IMR-90 (cell line): ENCODE measurements at regions not wholly inside any gene's neighbourhood (a gene's known extent, or its start where the extent isn't known, plus 50 kb on each side); places are given as distances from the start of the nearest gene placed in this dataset.

ENCODE experiments used
- ATAC-seq: fragments of 200-7000 bp; cut with Tn5 transposase; 2 replicates; pipeline ENCODE4 v1.9.1; 2020; ENCODE audit warnings: low read depth, mild to moderate bottlenecking, moderate library complexity
- BruUV-seq: library from RNA; stranded (reverse); fragments of 400-500 nt; replicated peaks from 2 replicates; lab custom pipeline; 2021; lab: Mats Ljungman, UMichigan
- CTCF ChIA-PET: fragments of 300-600 bp; formaldehyde crosslinking; extraction: SDS; loops from one replicate; lab custom pipeline; 2021; ENCODE audit warnings: antibody characterized with exemption; lab: Yijun Ruan, JAX
- POLR2A ChIA-PET: fragments of 300-600 bp; sonication (Branson Sonifier 250); formaldehyde crosslinking; loops from one replicate; lab custom pipeline; 2022; ENCODE audit warnings: antibody characterized with exemption; ENCODE audit not compliant: unreplicated experiment; lab: Charles Lee
- DNase-seq: peaks from one replicate; pipeline ENCODE4 v3.0.0; 2013
- H2AFZ ChIP-seq: replicated peaks from 2 replicates; pipeline ENCODE3; 2013; ENCODE audit warnings: low read length, mild to moderate bottlenecking; ENCODE audit not compliant: poor library complexity
- H2AK5ac ChIP-seq: 2 replicates; pipeline ENCODE4 v1.6.1; 2013; ENCODE audit warnings: low read depth, low read length, inconsistent platforms
- H2AK9ac ChIP-seq: replicated peaks from 2 replicates; pipeline ENCODE3; 2013; ENCODE audit warnings: mild to moderate bottlenecking, low read depth, low read length, moderate library complexity; ENCODE audit not compliant: poor library complexity
- H2BK120ac ChIP-seq: 2 replicates; pipeline ENCODE4 v1.6.1; 2013; ENCODE audit warnings: low read depth, low read length, inconsistent platforms
- H2BK15ac ChIP-seq: 3 replicates; pipeline ENCODE4 v1.6.1; 2013; ENCODE audit warnings: low read depth, low read length, inconsistent platforms
- H2BK20ac ChIP-seq: 2 replicates; pipeline ENCODE4 v1.6.1; 2013; ENCODE audit warnings: low read depth, mild to moderate bottlenecking, inconsistent platforms, low read length, moderate library complexity
- H2BK5ac ChIP-seq: 2 replicates; pipeline ENCODE4 v1.6.1; 2013; ENCODE audit warnings: mild to moderate bottlenecking, low read depth, low read length, inconsistent platforms; ENCODE audit not compliant: poor library complexity, severe bottlenecking
- H3K14ac ChIP-seq: replicated peaks from 2 replicates; pipeline ENCODE4 v1.6.1; 2013; ENCODE audit warnings: low read depth, low read length, inconsistent platforms
- H3K18ac ChIP-seq: 2 replicates; pipeline ENCODE4 v1.6.1; 2013; ENCODE audit warnings: low read depth, low read length, control low read depth
- H3K23ac ChIP-seq: 2 replicates; pipeline ENCODE4 v1.6.1; 2013; ENCODE audit warnings: low read depth, low read length, inconsistent platforms
- H3K27ac ChIP-seq: 2 replicates; pipeline ENCODE4 v1.5.1; 2013; ENCODE audit warnings: mild to moderate bottlenecking, control low read depth, low read length; ENCODE audit not compliant: insufficient read depth
- H3K27me3 ChIP-seq: 2 replicates; pipeline ENCODE4 v1.6.1; 2013; ENCODE audit warnings: low read length; ENCODE audit not compliant: control insufficient read depth, insufficient read depth
- H3K36me3 ChIP-seq: 2 replicates; pipeline ENCODE4 v1.6.1; 2013; ENCODE audit warnings: low read length, mixed read lengths; ENCODE audit not compliant: control insufficient read depth, insufficient read depth
- H3K4ac ChIP-seq: 2 replicates; pipeline ENCODE4 v1.6.1; 2013; ENCODE audit warnings: low read depth, low read length, inconsistent platforms
- H3K4me1 ChIP-seq: 2 replicates; pipeline ENCODE4 v1.6.1; 2013; ENCODE audit warnings: low read length, mixed read lengths; ENCODE audit not compliant: control insufficient read depth, insufficient read depth
- H3K4me2 ChIP-seq: 2 replicates; pipeline ENCODE4 v1.6.1; 2013; ENCODE audit warnings: low read depth, mild to moderate bottlenecking, control low read depth, low read length, moderate library complexity
- H3K4me3 ChIP-seq: 2 replicates; pipeline ENCODE4 v1.5.1; 2013; ENCODE audit warnings: low read depth, mild to moderate bottlenecking, control low read depth, low read length, moderate library complexity; ENCODE audit not compliant: insufficient read depth
- H3K56ac ChIP-seq: 2 replicates; pipeline ENCODE4 v1.6.1; 2013; ENCODE audit warnings: low read length, inconsistent platforms; ENCODE audit not compliant: insufficient read depth; ENCODE audit errors: extremely low read depth
- H3K79me1 ChIP-seq, 2 experiments: 2 replicates each; pipeline ENCODE4 v1.6.1; 2013; ENCODE audit warnings: low read length in 2 of 2, inconsistent platforms in 1 of 2, low read depth in 1 of 2
- H3K9ac ChIP-seq: 2 replicates; pipeline ENCODE4 v1.6.1; 2013; ENCODE audit warnings: low read depth, low read length, control low read depth
- H3K9me1 ChIP-seq: 2 replicates; pipeline ENCODE4 v1.6.1; 2013; ENCODE audit warnings: low read length, inconsistent platforms; ENCODE audit not compliant: insufficient read depth
- H3K9me3 ChIP-seq: 2 replicates; pipeline ENCODE4 v1.6.1; 2013; ENCODE audit warnings: low read length; ENCODE audit not compliant: control insufficient read depth, insufficient read depth
- H4K20me1 ChIP-seq: 2 replicates; pipeline ENCODE4 v1.6.1; 2013; ENCODE audit warnings: low read length, inconsistent platforms; ENCODE audit not compliant: insufficient read depth
- H4K5ac ChIP-seq: 2 replicates; pipeline ENCODE4 v1.6.1; 2013; ENCODE audit warnings: mild to moderate bottlenecking, low read depth, low read length, control low read depth
- H4K8ac ChIP-seq, 2 experiments: 2 replicates each; pipeline ENCODE4 v1.6.1; 2013; ENCODE audit warnings: low read depth in 2 of 2, low read length in 2 of 2, control low read depth in 1 of 2, inconsistent platforms in 1 of 2
- H4K91ac ChIP-seq: 2 replicates; pipeline ENCODE4 v1.6.1; 2013; ENCODE audit warnings: low read depth, low read length, inconsistent platforms; ENCODE audit not compliant: insufficient read depth
- BHLHE40 ChIP-seq: fragments of 150-350 bp; IDR thresholded peaks from 2 replicates; pipeline ENCODE4 v1.6.1; 2016; ENCODE audit warnings: mild to moderate bottlenecking, low read depth, low read length
- CEBPB ChIP-seq: IDR thresholded peaks from 2 replicates; pipeline ENCODE4 v1.6.1; 2012; ENCODE audit warnings: low read depth, low read length, improper control_type of control experiment
- CHD1 ChIP-seq: IDR thresholded peaks from 2 replicates; pipeline ENCODE4 v1.6.1; 2012; ENCODE audit warnings: low read depth, low read length, improper control_type of control experiment
- FOS ChIP-seq: fragments of 150-350 bp; IDR thresholded peaks from 2 replicates; pipeline ENCODE4 v1.6.1; 2016; ENCODE audit warnings: low read depth, low read length
- MAFK ChIP-seq: IDR thresholded peaks from 2 replicates; pipeline ENCODE4 v1.6.1; 2012; ENCODE audit warnings: low read depth, low read length, improper control_type of control experiment
- MAZ ChIP-seq: IDR thresholded peaks from 2 replicates; pipeline ENCODE4 v1.6.1; 2012; ENCODE audit warnings: low read depth, mild to moderate bottlenecking, low read length, improper control_type of control experiment, moderate library complexity, borderline replicate concordance
- MXI1 ChIP-seq: IDR thresholded peaks from 2 replicates; pipeline ENCODE4 v1.6.1; 2012; ENCODE audit warnings: low read depth, mild to moderate bottlenecking, low read length, moderate library complexity, borderline replicate concordance
- NFE2L2 ChIP-seq: fragments of 150-350 bp; IDR thresholded peaks from 2 replicates; pipeline ENCODE4 v1.6.1; 2016; ENCODE audit warnings: low read depth, mild to moderate bottlenecking, low read length
- POLR2A ChIP-seq: IDR thresholded peaks from 2 replicates; pipeline ENCODE4 v1.6.1; 2012; ENCODE audit warnings: mild to moderate bottlenecking, low read depth, low read length
- RAD21 ChIP-seq: IDR thresholded peaks from 2 replicates; pipeline ENCODE4 v1.6.1; 2012; ENCODE audit warnings: low read length, improper control_type of control experiment
- RCOR1 ChIP-seq: IDR thresholded peaks from 2 replicates; pipeline ENCODE4 v1.6.1; 2012; ENCODE audit warnings: mild to moderate bottlenecking, low read length, improper control_type of control experiment; ENCODE audit not compliant: insufficient replicate concordance
- RFX5 ChIP-seq: IDR thresholded peaks from 2 replicates; pipeline ENCODE4 v1.8.0; 2012; ENCODE audit warnings: low read depth, mild to moderate bottlenecking, low read length, moderate library complexity
- SMC3 ChIP-seq: fragments of 150-350 bp; IDR thresholded peaks from 2 replicates; pipeline ENCODE4 v1.6.1; 2016; ENCODE audit warnings: low read depth, mild to moderate bottlenecking, antibody characterized with exemption, low read length, moderate library complexity
- WGBS, 2 experiments: methylation state at CpG; one replicate each; pipeline versions ENCODE4 v1.1.5 to v1.1.7; 2013; ENCODE audit warnings: missing lambda C conversion rate in 2 of 2; ENCODE audit not compliant: insufficient read length in 1 of 2; ENCODE audit errors: extremely low coverage in 2 of 2; 5-methylcytosine and 5-hydroxymethylcytosine counted together
- dilution Hi-C: fragments of 300-500 bp; cut with HindIII; formaldehyde crosslinking; loops from one replicate; pipeline ENCODE4 v1.14.3; 2018; ENCODE audit warnings: low sequenced_read_pairs; ENCODE audit not compliant: unreplicated experiment
- in situ Hi-C: fragments of 300-500 bp; cut with MboI; formaldehyde crosslinking; loops from 3 replicates; pipeline ENCODE4 v1.14.3; 2019; ENCODE audit warnings: low sequenced_read_pairs, inconsistent platforms, mixed read lengths
- intact Hi-C: fragments of 100-400 bp; cut with micrococcal nuclease; formaldehyde crosslinking; loops from 2 replicates; pipeline ENCODE4 v1.10.0; 2022
- TF ChIP-seq, protein P1 (sequence below): fragments of 150-350 bp; IDR thresholded peaks from 2 replicates; pipeline ENCODE4 v1.6.1; 2017; ENCODE audit warnings: mild to moderate bottlenecking, antibody characterized with exemption, low read length, low read depth
- TF ChIP-seq, protein P2 (sequence below): fragments of 150-350 bp; IDR thresholded peaks from 2 replicates; pipeline ENCODE4 v1.6.1; 2016; ENCODE audit warnings: low read depth, mild to moderate bottlenecking, low read length, moderate library complexity, borderline replicate concordance
- TF ChIP-seq, protein P3 (sequence below): conservative IDR thresholded peaks from 2 replicates; pipeline ENCODE4 v1.5.1; 2012; ENCODE audit warnings: mild to moderate bottlenecking, low read depth, low read length, improper control_type of control experiment

DNA sequence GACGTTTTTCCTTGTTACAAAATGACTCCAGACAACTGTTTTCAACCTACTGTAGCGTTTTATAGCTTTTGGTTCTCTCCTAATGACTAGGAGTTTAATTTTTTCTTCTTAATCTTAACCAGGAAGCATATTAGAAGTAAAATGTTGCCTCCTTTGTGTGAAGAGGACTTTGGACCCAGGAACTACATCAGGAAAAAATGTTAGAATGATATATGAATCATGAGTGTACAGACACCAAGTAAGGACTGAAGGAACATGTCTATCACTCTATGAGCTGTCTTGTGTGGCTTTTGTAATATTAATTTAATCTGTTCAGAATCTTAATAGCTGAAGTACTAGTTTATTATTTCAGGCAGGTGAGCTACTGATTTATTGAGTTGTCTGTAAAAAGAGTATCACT is 71.0 kb upstream of the MARCKS start:
- Histone ChIP-seq H3K9me1 (no peaks in the 10 kb centered on the region), H3K56ac (no peak overlapping the region), H3K9ac (no peak overlapping the region), H3K4me3 (no peak overlapping the region), H2AK5ac (no peak overlapping the region), H3K36me3 (no peaks in the 10 kb centered on the region), H2AK9ac (no peak overlapping the region), H2BK120ac (no peak overlapping the region), H2AFZ (no peak overlapping the region), H2BK20ac (no peak overlapping the region), H2BK15ac (no peak overlapping the region), H3K18ac (no peak overlapping the region), H4K91ac (no peak overlapping the region), H4K8ac (no peak overlapping the region), H4K20me1 (no peaks in the 10 kb centered on the region), H3K23ac (no peak overlapping the region), H3K14ac (no peak overlapping the region), H3K27ac (no peak overlapping the region), H3K79me1 (no peaks in the 10 kb centered on the region), H3K4ac (no peak overlapping the region), H4K5ac (no peak overlapping the region), H2BK5ac (no peak overlapping the region), H3K4me2 (no peak overlapping the region), H3K9me3 (no peaks in the 10 kb centered on the region), H3K27me3 (no peaks in the 10 kb centered on the region), H3K4me1 (no peaks in the 10 kb centered on the region)
- DNase-seq = no peak
- POLR2A ChIA-PET = no interaction called here
- intact Hi-C loops = no loop called here
- TF ChIP-seq, protein P1, sequence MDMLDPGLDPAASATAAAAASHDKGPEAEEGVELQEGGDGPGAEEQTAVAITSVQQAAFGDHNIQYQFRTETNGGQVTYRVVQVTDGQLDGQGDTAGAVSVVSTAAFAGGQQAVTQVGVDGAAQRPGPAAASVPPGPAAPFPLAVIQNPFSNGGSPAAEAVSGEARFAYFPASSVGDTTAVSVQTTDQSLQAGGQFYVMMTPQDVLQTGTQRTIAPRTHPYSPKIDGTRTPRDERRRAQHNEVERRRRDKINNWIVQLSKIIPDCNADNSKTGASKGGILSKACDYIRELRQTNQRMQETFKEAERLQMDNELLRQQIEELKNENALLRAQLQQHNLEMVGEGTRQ = no peak
- TF ChIP-seq NFE2L2 (no peak), SMC3 (no peak), MAFK (no peak), RAD21 (no peak), FOS (no peak), RFX5 (no peak), CHD1 (no peak), MXI1 (no peak), MAZ (no peak), POLR2A (no peak), RCOR1 (no peak), BHLHE40 (no peak), CEBPB (no peak)
- TF ChIP-seq, protein P2, sequence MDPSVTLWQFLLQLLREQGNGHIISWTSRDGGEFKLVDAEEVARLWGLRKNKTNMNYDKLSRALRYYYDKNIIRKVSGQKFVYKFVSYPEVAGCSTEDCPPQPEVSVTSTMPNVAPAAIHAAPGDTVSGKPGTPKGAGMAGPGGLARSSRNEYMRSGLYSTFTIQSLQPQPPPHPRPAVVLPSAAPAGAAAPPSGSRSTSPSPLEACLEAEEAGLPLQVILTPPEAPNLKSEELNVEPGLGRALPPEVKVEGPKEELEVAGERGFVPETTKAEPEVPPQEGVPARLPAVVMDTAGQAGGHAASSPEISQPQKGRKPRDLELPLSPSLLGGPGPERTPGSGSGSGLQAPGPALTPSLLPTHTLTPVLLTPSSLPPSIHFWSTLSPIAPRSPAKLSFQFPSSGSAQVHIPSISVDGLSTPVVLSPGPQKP = no peak
- TF ChIP-seq, protein P3, sequence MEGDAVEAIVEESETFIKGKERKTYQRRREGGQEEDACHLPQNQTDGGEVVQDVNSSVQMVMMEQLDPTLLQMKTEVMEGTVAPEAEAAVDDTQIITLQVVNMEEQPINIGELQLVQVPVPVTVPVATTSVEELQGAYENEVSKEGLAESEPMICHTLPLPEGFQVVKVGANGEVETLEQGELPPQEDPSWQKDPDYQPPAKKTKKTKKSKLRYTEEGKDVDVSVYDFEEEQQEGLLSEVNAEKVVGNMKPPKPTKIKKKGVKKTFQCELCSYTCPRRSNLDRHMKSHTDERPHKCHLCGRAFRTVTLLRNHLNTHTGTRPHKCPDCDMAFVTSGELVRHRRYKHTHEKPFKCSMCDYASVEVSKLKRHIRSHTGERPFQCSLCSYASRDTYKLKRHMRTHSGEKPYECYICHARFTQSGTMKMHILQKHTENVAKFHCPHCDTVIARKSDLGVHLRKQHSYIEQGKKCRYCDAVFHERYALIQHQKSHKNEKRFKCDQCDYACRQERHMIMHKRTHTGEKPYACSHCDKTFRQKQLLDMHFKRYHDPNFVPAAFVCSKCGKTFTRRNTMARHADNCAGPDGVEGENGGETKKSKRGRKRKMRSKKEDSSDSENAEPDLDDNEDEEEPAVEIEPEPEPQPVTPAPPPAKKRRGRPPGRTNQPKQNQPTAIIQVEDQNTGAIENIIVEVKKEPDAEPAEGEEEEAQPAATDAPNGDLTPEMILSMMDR = no peak
- no CpG with 5 or more reads among the region's 2 CpGs for whole genome bisulfite sequencing, 2 experiments
- in situ Hi-C loops = no loop called here
- dilution Hi-C loops = no loop called here
- CTCF ChIA-PET = no interaction called here
- no TSS peak for BruUV-seq
- ATAC-seq = no peak
